ENCODE measurements at regions not wholly inside any gene's neighbourhood (a gene's known extent, or its start where the extent isn't known, plus 50 kb on each side); places are given as distances from the start of the nearest gene placed in this dataset.

DNA sequence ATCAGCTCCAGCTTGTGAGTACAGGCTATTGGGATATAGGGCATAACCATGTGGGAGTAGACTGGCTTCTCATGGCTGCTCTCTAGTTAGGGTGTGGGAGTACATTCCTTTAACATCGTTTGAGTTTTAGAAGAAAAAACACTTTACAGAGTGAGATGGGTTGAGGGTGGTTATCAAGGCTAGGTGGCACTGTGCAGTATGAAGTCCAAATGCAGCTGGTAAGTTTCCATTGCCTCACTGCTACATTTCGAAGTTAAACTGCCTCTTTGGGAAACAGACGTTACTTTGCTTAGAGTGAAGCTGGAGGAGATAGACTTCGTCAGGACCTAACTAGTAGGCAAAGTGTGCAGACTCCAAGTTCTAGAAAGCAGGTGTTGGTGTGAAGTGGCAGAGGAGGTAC is 192.4 kb downstream of the SQOR start:
- no peaks in the 10 kb centered on the region for H3K36me3 ChIP-seq (ENCODE audit: control insufficient read depth in 2 of 2, insufficient read depth in 2 of 2, low read length in 1 of 2)
- H3K4me2 ChIP-seq (ENCODE audit: control insufficient read depth, insufficient read depth), result no peak overlapping the region
- SMC1A ChIA-PET (ENCODE audit: uncharacterized antibody, unreplicated experiment), result no interaction called here
- FAIRE-seq, result no peak
- H3K4me3 ChIP-seq, result no peak overlapping the region
- H3K9ac ChIP-seq (ENCODE audit: control insufficient read depth, insufficient read depth, low read length), result no peak overlapping the region
- CTCF ChIA-PET, result no interaction called here
- no peak for TF ChIP-seq EED (IDR thresholded peaks at IDR 0.05; ENCODE audit: low read depth)
- no peak for TF ChIP-seq RBBP5 (conservative IDR thresholded peaks at IDR 0.05)
- no peak for TF ChIP-seq SUZ12 (IDR thresholded peaks at IDR 0.05; ENCODE audit: unreplicated experiment)
- no peak for TF ChIP-seq ZNF274 (IDR thresholded peaks at IDR 0.05; ENCODE audit: insufficient read depth, insufficient read length)
- TF ChIP-seq POLR2AphosphoS5 (IDR thresholded peaks at IDR 0.05; ENCODE audit: low read length), result no peak
- TF ChIP-seq, protein P1, sequence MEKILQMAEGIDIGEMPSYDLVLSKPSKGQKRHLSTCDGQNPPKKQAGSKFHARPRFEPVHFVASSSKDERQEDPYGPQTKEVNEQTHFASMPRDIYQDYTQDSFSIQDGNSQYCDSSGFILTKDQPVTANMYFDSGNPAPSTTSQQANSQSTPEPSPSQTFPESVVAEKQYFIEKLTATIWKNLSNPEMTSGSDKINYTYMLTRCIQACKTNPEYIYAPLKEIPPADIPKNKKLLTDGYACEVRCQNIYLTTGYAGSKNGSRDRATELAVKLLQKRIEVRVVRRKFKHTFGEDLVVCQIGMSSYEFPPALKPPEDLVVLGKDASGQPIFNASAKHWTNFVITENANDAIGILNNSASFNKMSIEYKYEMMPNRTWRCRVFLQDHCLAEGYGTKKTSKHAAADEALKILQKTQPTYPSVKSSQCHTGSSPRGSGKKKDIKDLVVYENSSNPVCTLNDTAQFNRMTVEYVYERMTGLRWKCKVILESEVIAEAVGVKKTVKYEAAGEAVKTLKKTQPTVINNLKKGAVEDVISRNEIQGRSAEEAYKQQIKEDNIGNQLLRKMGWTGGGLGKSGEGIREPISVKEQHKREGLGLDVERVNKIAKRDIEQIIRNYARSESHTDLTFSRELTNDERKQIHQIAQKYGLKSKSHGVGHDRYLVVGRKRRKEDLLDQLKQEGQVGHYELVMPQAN (conservative IDR thresholded peaks at IDR 0.05), result no peak
- no peak for TF ChIP-seq ZNF24 (IDR thresholded peaks at IDR 0.05)
- TF ChIP-seq, protein P2, sequence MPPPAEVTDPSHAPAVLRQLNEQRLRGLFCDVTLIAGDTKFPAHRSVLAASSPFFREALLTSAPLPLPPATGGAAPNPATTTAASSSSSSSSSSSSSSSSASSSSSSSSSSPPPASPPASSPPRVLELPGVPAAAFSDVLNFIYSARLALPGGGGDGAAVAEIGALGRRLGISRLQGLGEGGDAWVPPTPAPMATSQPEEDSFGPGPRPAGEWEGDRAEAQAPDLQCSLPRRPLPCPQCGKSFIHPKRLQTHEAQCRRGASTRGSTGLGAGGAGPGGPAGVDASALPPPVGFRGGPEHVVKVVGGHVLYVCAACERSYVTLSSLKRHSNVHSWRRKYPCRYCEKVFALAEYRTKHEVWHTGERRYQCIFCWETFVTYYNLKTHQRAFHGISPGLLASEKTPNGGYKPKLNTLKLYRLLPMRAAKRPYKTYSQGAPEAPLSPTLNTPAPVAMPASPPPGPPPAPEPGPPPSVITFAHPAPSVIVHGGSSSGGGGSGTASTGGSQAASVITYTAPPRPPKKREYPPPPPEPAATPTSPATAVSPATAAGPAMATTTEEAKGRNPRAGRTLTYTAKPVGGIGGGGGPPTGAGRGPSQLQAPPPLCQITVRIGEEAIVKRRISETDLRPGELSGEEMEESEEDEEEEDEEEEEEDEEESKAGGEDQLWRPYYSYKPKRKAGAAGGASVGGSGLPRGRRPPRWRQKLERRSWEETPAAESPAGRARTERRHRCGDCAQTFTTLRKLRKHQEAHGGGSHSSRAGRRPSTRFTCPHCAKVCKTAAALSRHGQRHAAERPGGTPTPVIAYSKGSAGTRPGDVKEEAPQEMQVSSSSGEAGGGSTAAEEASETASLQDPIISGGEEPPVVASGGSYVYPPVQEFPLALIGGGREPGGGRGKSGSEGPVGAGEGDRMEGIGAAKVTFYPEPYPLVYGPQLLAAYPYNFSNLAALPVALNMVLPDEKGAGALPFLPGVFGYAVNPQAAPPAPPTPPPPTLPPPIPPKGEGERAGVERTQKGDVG (CRISPR knock-in tag; IDR thresholded peaks at IDR 0.05), result no peak
- TF ChIP-seq, protein P3, sequence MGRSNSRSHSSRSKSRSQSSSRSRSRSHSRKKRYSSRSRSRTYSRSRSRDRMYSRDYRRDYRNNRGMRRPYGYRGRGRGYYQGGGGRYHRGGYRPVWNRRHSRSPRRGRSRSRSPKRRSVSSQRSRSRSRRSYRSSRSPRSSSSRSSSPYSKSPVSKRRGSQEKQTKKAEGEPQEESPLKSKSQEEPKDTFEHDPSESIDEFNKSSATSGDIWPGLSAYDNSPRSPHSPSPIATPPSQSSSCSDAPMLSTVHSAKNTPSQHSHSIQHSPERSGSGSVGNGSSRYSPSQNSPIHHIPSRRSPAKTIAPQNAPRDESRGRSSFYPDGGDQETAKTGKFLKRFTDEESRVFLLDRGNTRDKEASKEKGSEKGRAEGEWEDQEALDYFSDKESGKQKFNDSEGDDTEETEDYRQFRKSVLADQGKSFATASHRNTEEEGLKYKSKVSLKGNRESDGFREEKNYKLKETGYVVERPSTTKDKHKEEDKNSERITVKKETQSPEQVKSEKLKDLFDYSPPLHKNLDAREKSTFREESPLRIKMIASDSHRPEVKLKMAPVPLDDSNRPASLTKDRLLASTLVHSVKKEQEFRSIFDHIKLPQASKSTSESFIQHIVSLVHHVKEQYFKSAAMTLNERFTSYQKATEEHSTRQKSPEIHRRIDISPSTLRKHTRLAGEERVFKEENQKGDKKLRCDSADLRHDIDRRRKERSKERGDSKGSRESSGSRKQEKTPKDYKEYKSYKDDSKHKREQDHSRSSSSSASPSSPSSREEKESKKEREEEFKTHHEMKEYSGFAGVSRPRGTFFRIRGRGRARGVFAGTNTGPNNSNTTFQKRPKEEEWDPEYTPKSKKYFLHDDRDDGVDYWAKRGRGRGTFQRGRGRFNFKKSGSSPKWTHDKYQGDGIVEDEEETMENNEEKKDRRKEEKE (IDR thresholded peaks at IDR 0.05), result no peak
- no peak for TF ChIP-seq TBL1XR1 (IDR thresholded peaks at IDR 0.05; ENCODE audit: low read depth, low read length)
- TF ChIP-seq SRF (IDR thresholded peaks at IDR 0.05; ENCODE audit: low read depth in 2 of 2, low read length in 2 of 2), result no peak
- no peak for TF ChIP-seq BHLHE40 (IDR thresholded peaks at IDR 0.05; ENCODE audit: borderline replicate concordance in 1 of 2, low read depth in 2 of 2, low read length in 1 of 2)
- no peak for TF ChIP-seq CREM (IDR thresholded peaks at IDR 0.05; ENCODE audit: low read depth)
- no peak for TF ChIP-seq DPF2 (IDR thresholded peaks at IDR 0.05)
- ATAC-seq, result no peak
- POLR2A ChIA-PET, result no interaction called here
- intact Hi-C loops (cut with micrococcal nuclease; ENCODE audit: unreplicated experiment) (no loop called here), in situ Hi-C loops (cut with MboI) (no loop called here)
- 19% methylated on average over 4 of the region's 4 CpGs for WGBS (ENCODE audit: insufficient coverage, insufficient replicate concordance, low lambda C conversion rate, missing lambda C conversion rate)
- H3K9me3 ChIP-seq (replicated peaks; ENCODE audit: control insufficient read depth, insufficient read depth, low read length), result no peaks in the 10 kb centered on the region
- H3K27me3 ChIP-seq (replicated peaks in 1 of 2; ENCODE audit: control insufficient read depth in 2 of 2, insufficient read depth in 2 of 2, low read length in 1 of 2), result no peaks in the 10 kb centered on the region
- RAD21 ChIA-PET (ENCODE audit: unreplicated experiment), result no interaction called here
- no peaks in the 10 kb centered on the region for H3K79me2 ChIP-seq (ENCODE audit: control insufficient read depth, insufficient read depth, low read length)
- no peak overlapping the region for H2AFZ ChIP-seq (ENCODE audit: control insufficient read depth, low read depth, low read length)
- no TSS peak for BruUV-seq (replicated peaks)
- H3K27ac ChIP-seq (ENCODE audit: control insufficient read depth, insufficient read depth), result no peak overlapping the region
- H4K20me1 ChIP-seq (ENCODE audit: control insufficient read depth, insufficient read depth), result no peaks in the 10 kb centered on the region
- no peak for DNase-seq (ENCODE audit: low read depth, low spot score)
- H3K4me1 ChIP-seq (ENCODE audit: control insufficient read depth, insufficient read depth, low read length), result no peaks in the 10 kb centered on the region

All from GM12878 (cell line).